NB4 (cell line): ENCODE measurements at regions not wholly inside any gene's neighbourhood (a gene's known extent, or its start where the extent isn't known, plus 50 kb on each side); places are given as distances from the start of the nearest gene placed in this dataset.
"Not testable (repeated sequence)": the region's sequence is repeated elsewhere in the genome, so short reads cannot be mapped to it uniquely, and the experiment has no call there.

Experiments used
- CTCF ChIP-seq: IDR thresholded peaks from one replicate; pipeline ENCODE4 v1.5.1; 2012; ENCODE audit warnings: low read depth, low read length
- MYC ChIP-seq: IDR thresholded peaks from 2 replicates; pipeline ENCODE4 v1.6.1; 2011; ENCODE audit warnings: low read depth, low read length
- POLR2A ChIP-seq: IDR thresholded peaks from 2 replicates; pipeline ENCODE4 v1.6.1; 2011; ENCODE audit warnings: mild to moderate bottlenecking; ENCODE audit not compliant: insufficient read length; ENCODE audit errors: extremely low read depth
- TF ChIP-seq, protein P1 (sequence below): IDR thresholded peaks from 2 replicates; pipeline ENCODE4 v1.6.1; 2011; ENCODE audit warnings: low read depth, low read length

DNA sequence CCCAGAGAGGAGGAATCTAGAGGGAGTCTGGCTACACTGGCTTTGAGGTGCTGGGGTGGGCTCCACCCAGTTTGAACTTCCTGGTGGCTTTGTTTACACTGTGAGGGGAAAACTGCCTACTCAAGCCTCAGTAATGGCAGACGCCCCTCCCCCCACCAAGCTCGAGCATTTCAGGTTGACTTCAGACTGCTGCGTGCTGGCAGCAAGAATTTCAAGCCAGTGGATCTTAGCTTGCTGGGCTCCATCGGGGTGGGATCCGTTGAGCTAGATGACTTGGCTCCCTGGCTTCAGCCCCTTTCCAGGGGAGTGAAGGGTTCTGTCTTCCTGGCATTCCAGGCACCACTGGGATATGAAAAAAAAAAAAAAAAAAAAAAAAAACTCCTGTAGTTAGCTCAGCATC, 281.0 kb downstream of the FGF10 start:
- not testable (repeated sequence) for TF ChIP-seq CTCF, POLR2A, MYC
- TF ChIP-seq, protein P1, sequence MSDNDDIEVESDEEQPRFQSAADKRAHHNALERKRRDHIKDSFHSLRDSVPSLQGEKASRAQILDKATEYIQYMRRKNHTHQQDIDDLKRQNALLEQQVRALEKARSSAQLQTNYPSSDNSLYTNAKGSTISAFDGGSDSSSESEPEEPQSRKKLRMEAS: not testable (repeated sequence)
